Urothelium cell line (cell line): ENCODE measurements at regions not wholly inside any gene's neighbourhood (a gene's known extent, or its start where the extent isn't known, plus 50 kb on each side); places are given as distances from the start of the nearest gene placed in this dataset.

Experiments
- DNase-seq: peaks from one replicate; pipeline ENCODE4 v3.0.0; 2011; ENCODE audit warnings: low spot score, mixed read lengths
- FAIRE-seq: peaks from 2 replicates; lab custom pipeline; 2011; peaks lifted over from hg19 to GRCh38; lab: Jason Lieb, UNC

GRCh38 chr6:169887529-169888140 is 136.2 kb downstream of the ERMARD start:
- no peak for DNase-seq
- no peak for FAIRE-seq

- no peak for FAIRE-seq
Observed at GRCh38 chr6:169886631-169887227, 135.3 kb downstream of the ERMARD start.

GRCh38 chr6:169885831-169886230 is 134.4 kb downstream of the ERMARD start:
- no peak for FAIRE-seq

More at GRCh38 chr6:169886631-169887227, 135.3 kb downstream of the ERMARD start:
- no peak for DNase-seq

GRCh38 chr6:169885131-169885530 is 133.7 kb downstream of the ERMARD start:
- DNase-seq (no peak), FAIRE-seq (no peak)

More at GRCh38 chr6:169885831-169886230, 134.4 kb downstream of the ERMARD start:
- DNase-seq: no peak

- FAIRE-seq: no peak
- DNase-seq: no peak
Observed at GRCh38 chr6:169884158-169884557, 132.7 kb downstream of the ERMARD start.

GRCh38 chr6:169883316-169883715 is 131.9 kb downstream of the ERMARD start:
- DNase-seq: no peak
- FAIRE-seq: no peak

- DNase-seq (no peak), FAIRE-seq (no peak)
Observed at GRCh38 chr6:169881976-169882375, 130.6 kb downstream of the ERMARD start.

- FAIRE-seq (no peak), DNase-seq (no peak)
Observed at GRCh38 chr6:169881398-169881797, 130.0 kb downstream of the ERMARD start.

- no peak for FAIRE-seq
- no peak for DNase-seq
Observed at GRCh38 chr6:169880516-169880915, 129.1 kb downstream of the ERMARD start.

GRCh38 chr6:169869301-169869700 is 117.9 kb downstream of the ERMARD start:
- DNase-seq (no peak), FAIRE-seq (no peak)

GRCh38 chr6:169868458-169868857 is 117.0 kb downstream of the ERMARD start:
- no peak for FAIRE-seq
- no peak for DNase-seq

GRCh38 chr6:169867751-169868191 is 116.3 kb downstream of the ERMARD start:
- FAIRE-seq: no peak
- DNase-seq: no peak

GRCh38 chr6:169866668-169867521 is 115.5 kb downstream of the ERMARD start:
- FAIRE-seq (no peak), DNase-seq (no peak)

- FAIRE-seq: no peak
Observed at GRCh38 chr6:169866140-169866534, 114.7 kb downstream of the ERMARD start.

GRCh38 chr6:169865346-169866139 is 114.1 kb downstream of the ERMARD start:
- DNase-seq: no peak
- no peak for FAIRE-seq

More at GRCh38 chr6:169866140-169866534, 114.7 kb downstream of the ERMARD start:
- no peak for DNase-seq

GRCh38 chr6:169864148-169865020 is 113.0 kb downstream of the ERMARD start:
- no peak for DNase-seq
- no peak for FAIRE-seq

- no peak for DNase-seq
- no peak for FAIRE-seq
Observed at GRCh38 chr6:169863710-169864109, 112.3 kb downstream of the ERMARD start.

- no peak for FAIRE-seq
- no peak for DNase-seq
Observed at GRCh38 chr6:169862892-169863525, 111.6 kb downstream of the ERMARD start.
